IPS-NIHi11 (cell line): ENCODE measurements at regions not wholly inside any gene's neighbourhood (a gene's known extent, or its start where the extent isn't known, plus 50 kb on each side); places are given as distances from the start of the nearest gene placed in this dataset.
"Not testable (repeated sequence)": the region's sequence is repeated elsewhere in the genome, so short reads cannot be mapped to it uniquely, and the experiment has no call there.

Experiments
- DNase-seq: peaks from one replicate; pipeline ENCODE4 v3.0.0; 2012; ENCODE audit warnings: mixed read lengths, low spot score

DNA sequence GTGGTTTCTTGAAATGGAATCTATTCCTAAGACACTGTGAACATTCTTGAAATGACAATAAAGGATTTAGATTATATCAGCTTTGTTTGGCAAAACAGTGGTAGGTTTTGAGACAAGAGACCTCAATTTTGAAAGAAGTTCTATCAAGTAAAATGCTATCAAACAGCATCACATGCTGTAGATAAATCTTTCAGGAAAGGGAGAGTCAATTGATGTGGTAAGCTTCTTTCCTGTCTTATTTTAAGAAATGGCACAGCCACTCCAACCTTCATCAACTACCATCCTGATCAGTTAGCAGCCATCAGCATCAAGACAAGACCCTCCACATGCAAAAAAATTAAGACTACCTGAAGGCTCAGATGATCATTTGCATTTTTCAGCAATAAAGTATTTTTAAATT lies 495.4 kb downstream of the TRIB2 start:
- DNase-seq = no peak

GRCh38 chr2:13218205-13218604 lies 501.5 kb downstream of the TRIB2 start:
- DNase-seq = no peak

GRCh38 chr2:13227578-13227977 lies 510.8 kb downstream of the TRIB2 start:
- no peak for DNase-seq

DNA sequence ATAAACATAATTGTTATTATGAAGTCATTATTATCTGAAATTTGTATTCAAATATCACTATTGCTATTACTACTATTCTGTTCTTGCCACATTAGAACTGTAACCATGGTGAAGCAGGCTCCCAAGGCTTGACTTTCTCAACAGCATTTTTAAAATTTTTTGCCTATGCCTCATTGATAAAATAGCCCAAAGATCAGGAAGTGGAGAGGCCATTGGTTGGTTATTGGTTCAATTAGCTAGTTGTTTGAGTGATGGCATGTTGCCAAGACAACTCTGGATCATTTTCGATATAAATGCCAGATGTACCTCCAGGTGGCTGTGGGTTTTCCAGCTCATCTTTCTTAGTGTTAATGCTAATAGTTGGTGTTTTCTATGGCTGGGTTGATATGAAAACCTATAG lies 513.5 kb downstream of the TRIB2 start:
- no peak for DNase-seq

DNA sequence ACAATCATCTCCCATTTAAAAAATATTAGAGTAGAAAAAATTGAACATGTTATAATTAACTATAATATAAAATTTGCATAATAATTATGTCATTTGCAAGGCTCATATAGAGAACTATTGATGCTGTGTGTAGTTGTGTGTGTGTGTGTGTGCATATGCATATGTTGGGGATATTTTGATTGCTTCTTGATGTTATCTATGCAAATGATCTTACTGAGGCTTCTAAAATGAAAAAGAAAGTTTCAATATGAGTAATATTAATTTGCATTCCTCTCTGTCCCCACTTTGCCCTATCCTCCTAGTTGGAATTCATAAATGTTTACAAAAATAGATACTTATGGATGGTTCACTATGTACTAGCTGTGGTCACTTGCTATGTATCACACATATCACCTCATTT lies 523.3 kb downstream of the TRIB2 start:
- no peak for DNase-seq

GRCh38 chr2:13240789-13241487 lies 524.2 kb downstream of the TRIB2 start:
- DNase-seq = no peak

DNA sequence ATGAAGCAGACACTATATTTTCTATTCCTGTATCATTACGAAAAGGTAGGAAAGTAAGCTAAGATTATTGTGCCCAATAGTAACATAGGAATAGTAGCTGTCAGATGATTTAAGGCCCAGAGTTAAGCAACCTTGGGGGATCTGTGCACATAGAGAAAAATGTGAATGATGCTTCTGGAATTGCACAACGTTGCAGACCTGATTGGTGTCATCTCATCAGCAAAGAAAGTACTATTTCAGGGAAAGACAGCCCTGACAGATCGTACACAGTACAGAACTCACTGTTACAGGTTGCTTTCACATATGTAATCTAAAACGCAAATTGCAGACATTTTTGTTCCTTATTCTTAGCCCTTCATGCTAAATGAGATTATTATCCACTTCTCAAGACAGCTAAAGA lies 535.9 kb downstream of the TRIB2 start:
- DNase-seq = no peak

DNA sequence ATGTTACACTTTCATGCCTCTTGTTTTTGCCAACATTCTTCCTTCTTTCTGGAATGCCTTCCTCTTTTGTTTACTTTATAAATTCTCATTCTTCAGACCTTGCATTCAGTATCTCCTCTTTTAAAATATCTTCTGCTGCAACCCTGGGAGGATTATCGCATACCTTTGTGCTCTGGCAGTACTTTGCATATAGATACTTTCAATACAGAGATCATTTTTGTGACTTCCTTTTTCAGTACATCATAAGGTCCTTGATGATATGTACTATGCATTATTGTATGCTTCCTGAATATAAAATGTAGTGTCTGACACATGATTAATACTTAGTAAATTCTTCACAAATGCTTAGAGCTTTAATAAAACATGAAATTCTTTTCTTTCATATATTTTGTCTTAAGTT lies 538.7 kb downstream of the TRIB2 start:
- DNase-seq = no peak

- DNase-seq = peak; percentile 26
Observed at GRCh38 chr2:13260402-13260801, 543.7 kb downstream of the TRIB2 start.

GRCh38 chr2:13266166-13266565 lies 549.4 kb downstream of the TRIB2 start:
- DNase-seq = no peak

DNA sequence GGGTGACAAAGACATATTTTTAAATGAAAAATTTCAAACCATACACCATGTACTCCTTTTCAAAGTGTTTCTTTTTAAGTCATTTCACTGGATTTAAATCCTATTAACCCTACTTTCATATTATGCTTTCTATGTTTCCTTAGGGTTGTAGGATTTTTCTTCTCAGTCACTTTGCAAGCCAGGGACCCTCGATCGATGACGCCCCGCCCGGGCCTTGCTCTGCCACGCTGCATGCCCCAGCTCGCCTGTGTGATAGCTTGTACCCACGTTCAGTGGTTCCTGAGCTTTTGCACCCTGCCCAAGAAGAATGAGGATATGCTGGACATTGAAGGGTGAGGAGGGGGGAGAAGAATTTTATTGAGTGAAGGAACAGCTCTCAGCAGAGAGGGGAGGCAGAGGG lies 568.0 kb downstream of the TRIB2 start:
- DNase-seq = no peak

- DNase-seq = no peak
Observed at GRCh38 chr2:13289310-13289709, 572.6 kb downstream of the TRIB2 start.

DNA sequence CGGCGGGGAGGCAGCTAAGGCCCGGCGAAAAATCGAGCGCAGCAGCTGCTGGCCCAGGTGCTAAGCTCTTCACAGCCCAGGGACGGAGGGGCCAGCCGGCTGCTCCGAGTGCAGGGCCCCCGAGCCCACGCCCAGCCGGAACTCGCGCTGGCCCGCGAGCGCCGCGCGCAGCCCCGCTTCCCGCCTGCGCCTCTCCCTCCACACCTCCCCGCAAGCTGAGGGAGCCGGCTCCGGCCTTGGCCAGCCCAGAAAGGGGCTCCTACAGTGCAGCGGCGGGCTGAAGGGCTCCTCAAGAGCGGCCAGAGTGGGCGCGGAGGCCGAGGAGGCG lies 591.7 kb downstream of the TRIB2 start:
- not testable (repeated sequence) for DNase-seq

- no peak for DNase-seq
Observed at GRCh38 chr2:13308989-13309388, 592.3 kb downstream of the TRIB2 start.

DNA sequence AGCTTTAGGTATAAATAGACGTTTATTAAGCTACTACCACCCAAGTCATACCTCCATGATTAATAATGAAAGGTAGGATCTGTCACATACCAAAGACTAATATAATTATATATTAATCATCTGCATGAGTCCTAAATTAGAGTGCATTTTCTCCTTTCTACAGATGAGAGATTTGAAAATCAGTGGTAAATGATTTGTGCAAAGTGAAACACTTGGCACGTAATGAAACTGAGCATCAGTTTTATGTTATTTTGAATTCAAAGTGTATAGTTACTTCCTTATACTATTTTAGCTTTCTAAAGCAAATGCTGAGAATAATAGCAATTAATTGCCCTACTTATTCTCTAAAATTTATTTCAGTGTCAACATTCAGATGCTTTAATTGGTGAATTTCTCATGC lies 615.3 kb downstream of the TRIB2 start:
- DNase-seq = no peak

GRCh38 chr2:13334071-13334470 lies 617.3 kb downstream of the TRIB2 start:
- DNase-seq = not testable (repeated sequence)

DNA sequence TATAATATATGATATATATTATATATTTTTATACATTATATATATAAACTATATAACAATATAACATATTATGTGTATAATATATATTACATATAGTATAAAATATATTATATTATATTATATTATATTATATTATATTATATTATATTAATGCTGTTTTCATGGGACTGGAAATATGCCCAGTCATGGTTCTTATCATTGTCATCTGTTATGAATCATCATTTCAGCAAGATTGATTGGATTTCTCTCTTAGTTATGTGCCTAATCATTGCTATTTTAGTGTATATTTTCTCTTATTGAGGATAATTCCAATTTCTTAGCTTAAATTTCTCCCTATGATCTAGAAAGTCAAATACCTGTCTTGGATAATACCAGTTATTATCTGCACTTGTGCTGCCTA lies 617.8 kb downstream of the TRIB2 start:
- no peak for DNase-seq

DNA sequence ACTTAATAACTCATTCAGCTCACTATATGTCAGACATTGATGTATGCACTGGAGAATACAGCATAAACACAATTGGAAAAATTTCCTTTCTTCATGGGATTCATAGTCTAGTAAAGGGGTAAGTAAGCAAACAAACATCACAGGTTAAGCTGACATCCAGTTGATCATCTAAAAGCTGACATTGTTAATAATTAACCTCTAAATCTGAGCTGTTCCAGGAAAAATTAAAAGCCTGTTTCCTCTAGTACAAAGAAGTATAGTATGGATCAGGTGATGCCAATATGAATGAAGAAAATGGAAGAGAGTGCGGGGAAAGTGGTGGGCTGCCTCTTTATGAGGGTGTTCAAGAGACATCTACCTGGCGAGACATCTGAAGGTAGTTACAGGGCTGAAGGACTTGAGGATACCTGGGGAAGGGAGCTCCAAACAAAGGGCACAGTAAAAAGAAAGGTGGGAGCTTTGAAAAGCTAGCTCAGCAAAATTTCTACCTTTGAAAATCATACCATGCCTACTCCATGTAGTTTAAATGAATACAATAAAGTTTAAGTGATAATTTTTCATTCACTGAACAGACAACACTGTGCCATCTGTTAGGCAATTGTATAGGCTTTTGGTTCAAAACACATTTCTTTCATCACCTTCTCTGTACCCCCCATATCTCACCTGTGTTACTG lies 619.3 kb downstream of the TRIB2 start:
- DNase-seq = no peak

DNA sequence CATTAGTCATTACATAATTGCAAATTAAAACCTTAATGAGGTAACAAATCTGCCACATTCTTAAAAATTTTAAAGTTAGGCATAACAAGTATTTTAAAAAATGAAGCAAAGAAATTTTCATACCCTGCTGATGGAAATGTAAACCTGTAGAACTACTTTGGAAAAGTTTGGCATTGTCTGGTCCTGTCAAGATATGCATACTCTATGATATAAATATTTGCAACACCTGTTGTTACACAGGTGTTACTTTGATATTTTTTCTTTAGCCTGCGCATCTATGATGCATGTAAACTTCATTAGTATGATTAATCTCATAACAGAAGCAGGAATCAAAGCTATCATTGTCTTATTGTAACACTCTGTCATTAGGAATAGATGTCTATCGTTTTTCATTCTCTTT lies 634.3 kb downstream of the TRIB2 start:
- no peak for DNase-seq

- DNase-seq = no peak
Observed at GRCh38 chr2:13353083-13353482, 636.3 kb downstream of the TRIB2 start.

DNA sequence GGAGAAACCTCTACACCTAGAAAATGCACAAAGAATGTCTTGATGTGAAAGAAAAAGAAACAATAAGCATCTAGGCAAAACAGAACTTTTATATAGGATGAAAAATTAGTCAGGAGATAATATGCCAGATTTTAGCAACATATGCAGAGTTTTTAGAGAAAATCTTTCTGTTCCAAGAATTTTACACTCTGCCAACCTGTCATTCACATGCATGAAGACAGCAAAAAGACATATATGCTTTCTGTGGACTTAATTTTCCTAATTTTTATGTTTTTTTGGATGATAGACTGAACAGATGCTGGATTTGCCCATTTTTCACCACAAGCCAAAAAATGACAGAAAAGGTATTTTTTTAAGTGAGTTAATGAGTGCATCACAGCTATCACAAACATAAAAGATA lies 637.3 kb downstream of the TRIB2 start:
- no peak for DNase-seq

DNA sequence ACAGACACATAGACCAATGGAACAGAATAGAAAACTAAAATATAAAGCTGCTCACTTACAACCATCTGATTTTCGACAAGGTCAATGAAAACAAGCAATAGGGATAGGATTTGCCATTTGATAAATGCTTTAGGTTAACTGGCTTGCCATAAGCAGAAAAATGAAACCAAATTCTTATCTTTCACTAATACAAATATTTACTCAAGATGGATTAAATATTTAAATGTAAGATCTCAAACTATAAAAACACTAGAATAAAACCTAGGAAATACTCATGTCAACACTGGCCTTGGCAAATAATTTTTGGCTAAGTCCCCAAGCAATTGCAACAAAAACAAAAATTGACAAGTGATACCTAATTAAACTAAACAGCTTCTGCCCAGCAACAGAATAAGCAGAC lies 665.2 kb downstream of the TRIB2 start:
- DNase-seq = not testable (repeated sequence)

- not testable (repeated sequence) for DNase-seq
Observed at GRCh38 chr2:13389172-13389571, 672.4 kb downstream of the TRIB2 start.

- DNase-seq = no peak
Observed at GRCh38 chr2:13390676-13391075, 673.9 kb downstream of the TRIB2 start.
